HG03457 (cell line): ENCODE measurements at regions not wholly inside any gene's neighbourhood (a gene's known extent, or its start where the extent isn't known, plus 50 kb on each side); places are given as distances from the start of the nearest gene placed in this dataset.

Experiments used
- ATAC-seq: cut with Tn5 transposase; IDR thresholded peaks from one replicate; pipeline ENCODE4 v1.9.1; 2021; ENCODE audit warnings: moderate number of reproducible peaks; ENCODE audit not compliant: unreplicated experiment

DNA sequence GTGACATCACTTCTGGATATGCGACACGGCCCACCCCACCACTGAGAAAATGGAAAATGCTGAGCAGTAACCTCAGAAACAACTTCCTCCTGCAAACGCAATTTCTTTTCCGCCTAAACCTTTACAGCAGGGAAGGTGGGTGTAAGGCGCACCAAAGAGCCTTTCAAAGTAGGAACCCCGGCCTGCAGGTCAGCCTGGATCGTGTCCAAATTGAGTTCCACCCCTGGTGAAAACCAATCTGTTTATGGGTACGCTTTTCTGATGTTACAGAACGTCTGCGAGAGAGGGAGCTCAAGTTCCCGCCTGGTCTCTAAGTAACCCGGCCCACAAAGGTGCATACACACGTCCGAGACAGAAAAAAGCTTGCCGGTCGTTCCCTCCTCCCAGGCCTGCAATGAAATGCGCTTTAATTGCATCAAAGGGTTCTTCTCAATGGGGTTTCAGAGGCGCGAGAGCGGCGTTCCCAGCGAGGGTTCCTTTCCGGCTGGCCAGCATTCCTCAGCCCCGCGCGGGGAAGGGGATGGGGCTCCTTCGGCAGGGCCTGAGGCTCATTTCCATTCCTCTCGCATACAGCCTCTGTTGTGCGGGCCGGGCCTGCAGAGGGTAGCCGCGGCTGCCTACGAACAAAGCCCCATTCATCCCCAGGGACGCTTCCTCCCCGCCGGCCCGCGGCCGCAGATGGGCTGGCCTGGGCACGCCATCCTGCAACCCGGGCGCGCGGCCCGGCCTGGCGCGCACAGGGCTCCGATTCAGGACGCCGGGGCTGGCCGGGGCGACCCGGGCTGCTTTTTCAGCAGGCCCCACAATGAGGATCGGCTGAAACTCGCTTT, 138.1 kb downstream of the TMCO5A start:
- peak; percentile 48 for ATAC-seq

DNA sequence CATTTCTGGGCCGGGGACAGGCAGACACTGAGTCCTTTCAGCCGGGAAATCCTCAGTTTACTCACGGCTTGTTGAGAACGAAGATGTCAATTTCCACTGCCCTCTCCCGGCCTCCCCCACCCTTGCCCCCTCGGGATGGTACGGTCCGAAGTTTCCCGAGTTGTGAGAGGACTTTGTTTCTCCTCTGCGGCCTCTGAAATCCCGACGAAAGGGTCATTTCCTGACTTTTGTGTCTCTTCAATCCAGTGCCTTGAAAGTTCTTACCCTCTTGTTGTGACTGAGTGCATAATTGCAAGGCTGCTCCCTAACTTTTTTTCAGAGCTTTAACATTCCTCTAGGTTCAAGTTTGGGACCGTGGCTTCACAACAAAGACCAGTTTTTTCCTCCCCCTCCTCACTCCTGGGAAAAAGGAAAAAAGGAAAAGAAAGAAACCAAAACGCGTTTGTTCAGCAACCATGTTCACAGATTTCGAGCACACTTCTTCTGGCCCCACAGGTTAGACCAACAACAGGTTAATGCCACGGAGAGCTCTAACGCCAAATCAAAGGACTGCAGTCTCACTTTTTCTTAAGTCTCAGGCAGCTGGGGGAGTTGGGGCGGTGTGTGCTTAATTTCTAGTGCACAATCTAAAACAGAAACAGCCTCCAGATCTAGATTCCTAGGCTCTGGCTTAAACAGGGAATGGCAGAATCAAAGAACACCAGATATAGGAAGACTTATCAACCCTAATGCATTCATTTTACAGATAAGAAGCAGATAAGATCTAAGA, 138.9 kb downstream of the TMCO5A start:
- no peak for ATAC-seq

DNA sequence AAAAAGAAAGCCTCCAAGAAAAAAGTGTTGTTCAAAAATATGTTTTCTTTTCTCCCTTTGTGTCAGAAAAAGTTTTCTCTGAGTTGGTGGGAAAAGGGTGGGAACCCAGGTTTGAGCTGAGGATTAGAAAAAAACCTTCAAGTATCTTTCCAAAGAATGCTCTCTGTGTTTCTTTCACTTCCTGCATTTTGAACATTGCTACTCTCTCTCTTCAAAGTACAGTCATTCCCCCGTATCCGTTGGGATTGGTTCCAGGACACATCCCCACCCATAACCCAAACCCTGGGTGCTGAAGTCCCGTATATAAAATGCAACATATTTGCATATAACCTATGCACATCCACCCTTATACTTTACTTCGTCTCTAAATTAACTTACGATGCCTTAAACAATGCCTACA, 139.6 kb downstream of the TMCO5A start:
- ATAC-seq, result no peak

DNA sequence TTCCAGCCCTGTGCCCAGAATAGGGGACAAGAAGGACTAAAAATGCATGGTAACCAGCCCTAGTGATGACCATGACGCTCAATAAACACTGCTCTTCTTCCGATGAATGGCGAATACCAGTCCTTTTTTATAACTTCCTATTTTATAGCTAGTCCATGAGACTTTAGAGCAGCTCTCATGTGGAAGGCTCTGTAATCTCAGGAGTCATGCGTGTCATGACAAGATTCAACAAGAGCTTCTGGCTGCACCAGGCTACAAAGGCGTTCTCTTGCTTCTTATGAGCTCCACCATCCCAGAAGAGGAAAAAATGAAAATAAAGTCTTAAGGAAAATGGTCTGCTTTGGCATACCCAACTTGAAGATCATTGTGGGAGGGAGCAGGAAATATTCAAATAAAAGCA, 141.0 kb downstream of the TMCO5A start:
- ATAC-seq, result no peak

GRCh38 chr15:38076786-38077185, 142.3 kb downstream of the TMCO5A start:
- no peak for ATAC-seq

- no peak for ATAC-seq
These were observed 144.8 kb downstream of the TMCO5A start for GRCh38 chr15:38079236-38079635.

GRCh38 chr15:38080651-38081275, 146.3 kb downstream of the TMCO5A start:
- no peak for ATAC-seq

- ATAC-seq, result peak; percentile 61
These were observed 149.8 kb downstream of the TMCO5A start for GRCh38 chr15:38084289-38084688.

GRCh38 chr15:38085114-38085513, 150.7 kb downstream of the TMCO5A start:
- ATAC-seq, result peak; percentile 65

GRCh38 chr15:38085931-38086568, 151.6 kb downstream of the TMCO5A start:
- ATAC-seq, result no peak

DNA sequence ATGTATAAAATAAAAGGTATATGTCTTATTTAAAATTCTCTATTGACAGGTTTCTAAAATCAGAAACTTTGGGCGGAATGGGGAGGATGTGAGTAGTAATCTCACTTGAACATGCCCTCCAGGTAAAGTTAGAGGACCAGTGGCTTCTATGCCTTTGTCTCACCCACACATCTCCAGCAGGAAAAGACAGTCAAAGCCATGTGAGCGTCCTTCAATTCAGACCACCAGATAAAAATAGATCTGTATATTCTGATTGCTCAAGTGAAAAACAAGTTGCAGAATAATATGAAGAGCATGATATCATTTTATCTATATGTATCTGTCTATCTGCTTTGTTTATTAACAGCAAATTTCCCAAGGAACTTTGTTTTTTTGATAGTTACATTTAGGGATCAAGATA, 152.2 kb downstream of the TMCO5A start:
- no peak for ATAC-seq

DNA sequence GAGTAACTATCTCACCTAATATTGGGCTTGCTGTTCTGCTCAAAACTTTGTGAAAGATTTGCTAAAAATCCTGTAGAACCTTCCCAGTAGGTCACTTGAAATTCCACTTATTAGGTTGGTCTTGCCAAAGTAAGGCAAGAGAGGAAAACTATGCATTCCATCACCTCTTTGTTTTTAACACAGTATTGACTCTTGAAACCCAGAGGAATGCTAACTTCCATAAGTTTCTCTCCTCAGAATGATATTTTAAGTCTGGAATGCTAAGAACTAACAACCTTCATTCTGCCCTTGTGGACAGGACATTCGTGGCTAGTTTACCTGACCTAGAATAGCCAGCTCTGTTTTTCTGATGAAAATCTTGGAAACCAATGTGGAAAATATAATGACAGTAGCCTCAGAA, 154.5 kb downstream of the TMCO5A start:
- ATAC-seq, result no peak

DNA sequence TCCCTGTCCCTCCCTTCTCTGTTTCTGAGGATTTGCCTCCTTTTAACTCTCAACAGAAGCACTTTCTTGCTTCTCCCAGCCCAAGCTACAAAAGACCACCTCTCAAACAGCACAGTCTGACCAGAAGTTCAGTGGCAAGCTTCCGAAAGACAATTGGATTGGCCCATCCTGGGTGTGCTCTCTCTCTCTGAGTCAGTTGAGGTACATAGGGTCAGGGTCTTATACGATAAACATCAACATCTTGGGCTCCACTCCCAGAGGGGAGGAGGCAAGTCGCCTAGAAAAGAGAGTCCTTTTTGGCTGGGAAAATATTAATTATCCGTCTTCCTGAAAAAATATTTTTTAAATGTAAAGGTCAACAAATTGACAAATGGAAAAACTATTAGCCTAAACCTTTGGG, 155.8 kb downstream of the TMCO5A start:
- ATAC-seq, result no peak

DNA sequence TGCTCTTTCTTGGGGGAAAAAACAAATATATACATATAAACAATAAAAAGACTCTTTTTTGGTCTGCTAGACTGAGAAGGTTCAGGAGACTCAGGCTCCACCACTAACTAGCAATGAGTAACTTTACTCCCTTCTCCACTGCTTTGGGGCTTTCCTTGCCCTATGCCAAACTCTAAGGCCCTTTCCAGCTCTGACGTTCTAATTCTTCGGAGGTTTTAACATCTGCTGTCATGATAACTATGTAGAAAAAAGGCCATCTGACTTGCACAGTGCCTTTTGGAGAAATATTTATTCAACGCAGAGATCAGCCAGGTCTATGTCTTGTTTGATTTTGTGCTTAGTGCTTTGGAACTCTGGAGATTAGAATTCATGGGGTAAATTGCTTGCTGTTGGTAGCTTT, 156.2 kb downstream of the TMCO5A start:
- no peak for ATAC-seq

- ATAC-seq, result no peak
These were observed 156.7 kb downstream of the TMCO5A start for GRCh38 chr15:38091078-38091645.

DNA sequence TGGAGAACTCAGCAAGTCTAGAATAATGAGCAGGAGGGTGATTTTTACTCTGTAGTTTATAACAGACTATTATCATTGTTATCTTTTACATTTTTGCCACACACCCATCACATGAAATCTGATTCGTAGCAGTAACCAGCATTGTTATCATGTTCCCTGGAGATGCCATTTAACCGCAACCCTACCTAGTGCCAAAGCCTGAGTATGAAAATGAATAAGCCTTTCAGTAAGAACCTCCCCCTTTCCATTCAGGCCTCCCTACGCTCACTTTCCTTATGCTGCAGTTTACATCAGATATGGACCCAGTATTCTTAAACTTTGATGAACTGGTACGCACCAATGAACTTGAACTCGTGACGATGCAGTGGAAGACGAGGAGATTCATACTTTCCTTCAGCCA, 158.7 kb upstream of the SPRED1 start:
- ATAC-seq, result no peak

GRCh38 chr15:38102972-38103371, 149.7 kb upstream of the SPRED1 start:
- no peak for ATAC-seq

DNA sequence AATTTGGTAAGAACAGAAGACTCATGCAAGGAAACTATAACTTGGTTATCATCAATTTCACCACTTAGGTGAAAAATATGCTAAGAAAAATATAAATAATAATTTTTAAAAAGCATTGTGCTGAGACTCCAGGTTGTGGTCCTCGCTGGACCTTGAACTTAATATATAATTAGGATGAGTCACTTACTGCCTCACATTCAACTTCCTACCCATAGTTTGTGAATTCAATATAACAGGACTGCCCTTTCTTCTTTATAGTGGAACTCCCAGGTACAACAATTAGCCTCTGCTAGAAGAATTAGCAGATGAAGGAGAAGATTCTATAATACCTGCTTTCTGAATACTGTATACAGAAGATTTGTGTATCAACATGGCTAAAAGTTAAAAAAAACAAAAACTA, 149.1 kb upstream of the SPRED1 start:
- ATAC-seq, result no peak

GRCh38 chr15:38111070-38111469, 141.6 kb upstream of the SPRED1 start:
- ATAC-seq, result no peak

DNA sequence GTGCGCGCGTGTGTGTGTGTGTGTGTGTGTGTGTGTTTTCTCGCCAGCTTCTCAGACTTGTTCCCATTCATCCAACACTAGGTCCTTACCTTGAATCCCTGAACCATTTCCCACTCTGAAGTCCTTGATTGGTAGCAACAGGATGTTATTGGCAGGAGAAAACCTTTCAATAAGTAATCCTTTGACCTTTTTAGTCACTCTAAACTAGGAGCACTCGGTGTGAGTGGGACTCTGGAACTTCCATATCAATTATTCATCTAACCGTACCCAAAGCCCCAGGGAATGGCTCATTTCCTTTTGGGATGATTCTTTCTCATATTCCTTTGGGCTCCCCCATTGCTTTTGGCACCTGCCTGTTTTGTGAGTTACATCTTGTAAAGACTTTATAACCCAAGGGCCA, 140.2 kb upstream of the SPRED1 start:
- no peak for ATAC-seq

DNA sequence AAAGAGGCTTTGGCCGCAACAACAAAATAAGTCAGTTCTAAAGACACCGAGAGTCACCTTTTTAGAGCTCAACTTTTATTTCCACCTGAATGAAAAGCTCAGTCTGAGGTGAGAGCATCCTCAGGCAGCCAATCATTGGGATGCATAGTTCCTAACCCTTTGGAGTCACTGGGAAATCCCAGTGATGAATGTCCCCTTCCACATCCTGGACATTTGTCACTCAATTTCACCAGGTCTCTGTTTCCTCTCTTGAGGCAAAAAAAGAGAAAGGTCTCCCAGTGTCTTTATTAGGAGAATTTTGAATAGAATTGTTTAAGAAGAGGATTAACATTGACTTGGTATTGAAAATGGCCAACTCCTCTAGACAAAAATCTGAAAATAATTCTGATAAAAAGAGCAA, 137.5 kb upstream of the SPRED1 start:
- ATAC-seq, result no peak
